HEK293 (cell line): ENCODE measurements at regions not wholly inside any gene's neighbourhood (a gene's known extent, or its start where the extent isn't known, plus 50 kb on each side); places are given as distances from the start of the nearest gene placed in this dataset.

Experiments
- SP2 ChIP-seq: fragments of 450-650 bp; formaldehyde crosslinking; IDR thresholded peaks from 2 replicates; pipeline ENCODE4 v1.5.1; 2016; ENCODE audit warnings: missing biosample characterization, missing genetic modification characterization
- TCF7L2 ChIP-seq: IDR thresholded peaks from 2 replicates; pipeline ENCODE4 v1.6.1; 2011; ENCODE audit warnings: low read depth, mild to moderate bottlenecking, inconsistent platforms, low read length, moderate library complexity, borderline replicate concordance
- ZNF239 ChIP-seq: fragments of 450-650 bp; formaldehyde crosslinking; IDR thresholded peaks from 2 replicates; pipeline ENCODE4 v1.5.1; 2016; ENCODE audit warnings: missing biosample characterization, missing genetic modification characterization
- ZNF423 ChIP-seq: fragments of 450-650 bp; formaldehyde crosslinking; IDR thresholded peaks from 2 replicates; pipeline ENCODE4 v1.5.1; 2016; ENCODE audit warnings: missing biosample characterization, missing genetic modification characterization
- ZNF747 ChIP-seq: fragments of 450-650 bp; formaldehyde crosslinking; IDR thresholded peaks from 2 replicates; pipeline ENCODE4 v1.5.1; 2016; ENCODE audit warnings: missing biosample characterization, missing genetic modification characterization
- ZNF776 ChIP-seq: fragments of 450-650 bp; formaldehyde crosslinking; IDR thresholded peaks from 2 replicates; pipeline ENCODE4 v1.5.0; 2017; ENCODE audit warnings: missing biosample characterization, missing genetic modification characterization, borderline replicate concordance
- TF ChIP-seq, protein P1 (sequence below): fragments of 450-650 bp; formaldehyde crosslinking; IDR thresholded peaks from 2 replicates; pipeline ENCODE4 v1.5.1; 2016; ENCODE audit warnings: missing biosample characterization, missing genetic modification characterization

DNA sequence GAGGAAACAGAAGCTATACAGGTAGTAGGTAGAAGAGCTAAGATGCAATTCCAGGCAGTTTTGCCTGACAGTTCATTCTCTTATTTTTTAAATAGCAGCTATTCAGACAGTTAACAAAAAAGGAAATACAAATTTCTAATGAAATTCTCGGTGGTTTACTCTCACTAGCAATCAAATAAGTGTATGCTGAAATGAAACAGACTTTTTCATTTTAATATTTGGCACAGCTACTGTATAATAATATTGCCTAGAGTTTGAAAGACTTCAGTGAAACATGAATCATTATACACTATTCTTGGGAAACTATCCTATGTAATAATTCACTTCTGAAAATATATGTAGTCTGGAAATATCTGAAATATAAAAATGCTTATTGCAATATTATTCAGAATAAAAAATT, 463.2 kb upstream of the AGTR1 start:
- no peak for TF ChIP-seq TCF7L2
- no peak for TF ChIP-seq SP2
- TF ChIP-seq ZNF239 (tag by site-specific recombination): no peak
- TF ChIP-seq ZNF776: no peak
- TF ChIP-seq ZNF747 (tag by site-specific recombination): no peak
- TF ChIP-seq, protein P1, sequence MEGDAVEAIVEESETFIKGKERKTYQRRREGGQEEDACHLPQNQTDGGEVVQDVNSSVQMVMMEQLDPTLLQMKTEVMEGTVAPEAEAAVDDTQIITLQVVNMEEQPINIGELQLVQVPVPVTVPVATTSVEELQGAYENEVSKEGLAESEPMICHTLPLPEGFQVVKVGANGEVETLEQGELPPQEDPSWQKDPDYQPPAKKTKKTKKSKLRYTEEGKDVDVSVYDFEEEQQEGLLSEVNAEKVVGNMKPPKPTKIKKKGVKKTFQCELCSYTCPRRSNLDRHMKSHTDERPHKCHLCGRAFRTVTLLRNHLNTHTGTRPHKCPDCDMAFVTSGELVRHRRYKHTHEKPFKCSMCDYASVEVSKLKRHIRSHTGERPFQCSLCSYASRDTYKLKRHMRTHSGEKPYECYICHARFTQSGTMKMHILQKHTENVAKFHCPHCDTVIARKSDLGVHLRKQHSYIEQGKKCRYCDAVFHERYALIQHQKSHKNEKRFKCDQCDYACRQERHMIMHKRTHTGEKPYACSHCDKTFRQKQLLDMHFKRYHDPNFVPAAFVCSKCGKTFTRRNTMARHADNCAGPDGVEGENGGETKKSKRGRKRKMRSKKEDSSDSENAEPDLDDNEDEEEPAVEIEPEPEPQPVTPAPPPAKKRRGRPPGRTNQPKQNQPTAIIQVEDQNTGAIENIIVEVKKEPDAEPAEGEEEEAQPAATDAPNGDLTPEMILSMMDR: no peak
- no peak for TF ChIP-seq ZNF423
